ENCODE measurements at regions not wholly inside any gene's neighbourhood (a gene's known extent, or its start where the extent isn't known, plus 50 kb on each side); places are given as distances from the start of the nearest gene placed in this dataset.
"Not testable (repeated sequence)": the region's sequence is repeated elsewhere in the genome, so short reads cannot be mapped to it uniquely, and the experiment has no call there.

DNA sequence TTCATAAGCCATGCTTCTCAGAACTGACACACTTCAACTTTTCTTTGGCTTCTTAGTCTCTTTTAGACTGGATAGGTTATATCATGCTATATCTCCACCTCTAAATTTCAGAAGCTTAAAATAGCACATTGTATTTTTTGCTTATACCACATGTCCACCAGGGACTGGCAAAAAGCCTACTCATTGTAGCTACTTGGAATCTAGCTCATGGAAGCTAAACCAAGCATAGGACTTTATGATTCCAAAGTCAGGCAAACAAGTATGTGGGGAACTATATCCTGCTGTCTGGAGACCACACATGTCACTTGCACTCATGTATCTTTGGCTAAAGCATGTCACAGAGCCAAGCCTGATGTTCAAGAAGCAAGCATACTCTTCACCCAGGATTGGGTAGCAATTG lies 245.0 kb upstream of the RASGRP1 start:
- H3K9me3 ChIP-seq (replicated peaks; ENCODE audit: low read length) = no peaks in the 10 kb centered on the region

DNA sequence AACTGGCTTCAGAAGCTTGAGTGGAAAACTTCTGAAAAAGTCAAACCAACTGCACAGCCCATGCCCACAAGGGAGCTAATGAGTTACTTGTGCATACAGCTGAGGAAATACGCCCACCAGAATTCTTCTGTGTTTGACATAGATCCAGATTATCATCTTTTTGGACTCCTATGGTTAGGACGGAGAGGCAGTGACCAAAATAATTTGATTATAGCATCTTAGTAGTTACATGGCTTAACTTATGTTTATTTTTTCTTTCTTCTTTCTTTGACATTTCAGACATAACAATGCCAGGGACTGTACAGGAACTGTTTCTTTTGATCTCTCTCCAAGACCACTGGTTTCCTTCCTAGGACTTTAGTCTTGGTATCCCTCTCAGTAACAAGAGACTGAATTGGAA lies 246.1 kb upstream of the RASGRP1 start:
- Histone ChIP-seq H3K9me3 (replicated peaks; ENCODE audit: low read length) (no peaks in the 10 kb centered on the region), H3K4me2 (ENCODE audit: low read length) (no peak overlapping the region), H3K27me3 (ENCODE audit: control insufficient read depth, insufficient read depth, low read length) (no peaks in the 10 kb centered on the region), H3K9ac (ENCODE audit: low read depth, low read length) (no peak overlapping the region), H3K36me3 (ENCODE audit: insufficient read depth, low read length) (no peaks in the 10 kb centered on the region), H3K4me1 (ENCODE audit: control insufficient read depth, insufficient read depth, low read length) (no peaks in the 10 kb centered on the region), H3K4me3 (ENCODE audit: low read length) (no peak overlapping the region)

More for the DNA sequence above, 245.0 kb upstream of the RASGRP1 start:
- Histone ChIP-seq H3K4me1 (ENCODE audit: control insufficient read depth, insufficient read depth, low read length) (no peaks in the 10 kb centered on the region), H3K9ac (ENCODE audit: low read depth, low read length) (no peak overlapping the region), H3K36me3 (ENCODE audit: insufficient read depth, low read length) (no peaks in the 10 kb centered on the region), H3K27me3 (ENCODE audit: control insufficient read depth, insufficient read depth, low read length) (no peaks in the 10 kb centered on the region), H3K4me3 (ENCODE audit: low read length) (no peak overlapping the region), H3K4me2 (ENCODE audit: low read length) (no peak overlapping the region)

DNA sequence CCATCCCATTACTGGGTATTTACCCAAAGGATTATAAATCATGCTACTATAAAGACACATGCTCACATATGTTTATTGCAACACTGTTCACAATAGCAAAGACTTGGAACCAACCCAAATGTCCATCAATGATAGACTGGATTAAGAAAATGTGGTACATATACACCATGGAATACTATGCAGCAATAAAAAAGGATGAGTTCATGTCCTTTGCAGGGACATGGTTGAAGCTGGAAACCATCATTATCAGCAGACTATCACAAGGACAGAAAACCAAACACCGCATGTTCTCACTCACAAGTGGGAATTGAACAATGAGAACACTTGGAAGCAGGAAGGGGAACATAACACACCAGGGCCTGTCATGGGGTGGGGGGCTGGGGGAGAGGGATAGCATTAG lies 249.6 kb upstream of the RASGRP1 start:
- H3K36me3 ChIP-seq (ENCODE audit: insufficient read depth, low read length); H3K9ac ChIP-seq (ENCODE audit: low read depth, low read length); H3K4me2 ChIP-seq (ENCODE audit: low read length); H3K4me1 ChIP-seq (ENCODE audit: control insufficient read depth, insufficient read depth, low read length); H3K4me3 ChIP-seq (ENCODE audit: low read length); H3K9me3 ChIP-seq (replicated peaks; ENCODE audit: low read length); H3K27me3 ChIP-seq (ENCODE audit: control insufficient read depth, insufficient read depth, low read length): not testable (repeated sequence)

DNA sequence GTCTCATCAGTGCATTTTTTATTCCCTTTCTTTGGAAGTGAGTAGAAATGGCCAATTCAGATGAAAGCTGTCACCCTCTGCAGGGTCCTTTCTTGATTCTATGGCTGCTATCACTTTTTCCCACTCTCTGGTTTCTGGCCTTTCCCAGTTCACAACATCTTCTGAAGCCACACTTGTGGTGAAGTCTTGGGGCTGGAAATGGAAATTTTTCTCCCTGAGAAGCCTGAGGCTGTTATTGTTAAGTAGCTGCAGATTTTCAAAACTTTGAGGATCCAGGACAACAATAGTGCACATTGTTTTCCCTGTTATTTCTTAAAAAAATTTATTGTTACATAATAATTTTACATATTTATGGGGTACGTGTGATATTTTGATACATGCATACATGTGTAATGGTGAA lies 250.3 kb upstream of the RASGRP1 start:
- H3K36me3 ChIP-seq (ENCODE audit: insufficient read depth, low read length) = no peaks in the 10 kb centered on the region
- H3K27me3 ChIP-seq (ENCODE audit: control insufficient read depth, insufficient read depth, low read length) = no peaks in the 10 kb centered on the region
- H3K4me2 ChIP-seq (ENCODE audit: low read length) = no peak overlapping the region
- no peak overlapping the region for H3K9ac ChIP-seq (ENCODE audit: low read depth, low read length)
- no peaks in the 10 kb centered on the region for H3K9me3 ChIP-seq (replicated peaks; ENCODE audit: low read length)
- H3K4me1 ChIP-seq (ENCODE audit: control insufficient read depth, insufficient read depth, low read length) = peaks cover 10% of the 10 kb centered on the region
- H3K4me3 ChIP-seq (ENCODE audit: low read length) = no peak overlapping the region

DNA sequence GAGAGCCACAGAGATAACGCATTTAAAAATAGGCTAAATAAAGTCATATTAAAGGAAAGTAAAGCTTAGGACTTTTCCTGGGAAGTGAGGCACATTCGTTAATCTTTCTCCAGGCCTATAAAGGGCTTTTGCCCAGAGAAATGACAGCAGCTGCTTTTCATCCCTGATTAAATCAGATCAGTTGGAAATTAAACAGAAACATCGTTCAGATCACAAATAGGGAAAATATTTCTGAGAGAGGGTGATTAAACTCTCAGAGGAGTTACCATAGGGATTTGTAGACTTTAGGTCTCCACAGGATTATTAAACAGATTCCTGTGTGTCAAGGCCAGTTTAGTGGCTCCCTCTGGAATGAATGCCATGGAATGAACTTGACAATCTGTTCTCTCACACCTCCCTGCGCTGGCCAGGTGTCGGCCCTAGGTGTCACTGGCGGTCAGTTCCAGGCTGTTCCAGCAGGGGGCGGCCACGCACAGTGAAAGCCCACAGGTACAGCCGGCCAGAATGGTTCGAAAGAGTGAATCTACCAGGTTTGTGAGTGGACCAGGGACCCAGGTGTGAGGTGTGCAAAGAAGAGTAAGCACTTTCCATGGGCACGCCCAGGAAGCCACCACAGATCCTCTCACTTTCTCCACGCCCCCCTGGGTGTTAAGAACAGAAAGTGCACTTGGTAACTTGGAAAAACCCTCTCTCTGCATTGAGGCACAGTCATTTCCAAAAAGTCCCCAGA lies 253.0 kb upstream of the RASGRP1 start:
- Histone ChIP-seq H3K36me3 (ENCODE audit: insufficient read depth, low read length) (no peaks in the 10 kb centered on the region), H3K4me3 (ENCODE audit: low read length) (no peak overlapping the region), H3K9me3 (replicated peaks; ENCODE audit: low read length) (no peaks in the 10 kb centered on the region), H3K4me2 (ENCODE audit: low read length) (peak overlapping the region; percentile 37), H3K4me1 (ENCODE audit: control insufficient read depth, insufficient read depth, low read length) (peaks cover 10% of the 10 kb centered on the region), H3K9ac (ENCODE audit: low read depth, low read length) (peak overlapping the region; percentile 22), H3K27me3 (ENCODE audit: control insufficient read depth, insufficient read depth, low read length) (no peaks in the 10 kb centered on the region)

DNA sequence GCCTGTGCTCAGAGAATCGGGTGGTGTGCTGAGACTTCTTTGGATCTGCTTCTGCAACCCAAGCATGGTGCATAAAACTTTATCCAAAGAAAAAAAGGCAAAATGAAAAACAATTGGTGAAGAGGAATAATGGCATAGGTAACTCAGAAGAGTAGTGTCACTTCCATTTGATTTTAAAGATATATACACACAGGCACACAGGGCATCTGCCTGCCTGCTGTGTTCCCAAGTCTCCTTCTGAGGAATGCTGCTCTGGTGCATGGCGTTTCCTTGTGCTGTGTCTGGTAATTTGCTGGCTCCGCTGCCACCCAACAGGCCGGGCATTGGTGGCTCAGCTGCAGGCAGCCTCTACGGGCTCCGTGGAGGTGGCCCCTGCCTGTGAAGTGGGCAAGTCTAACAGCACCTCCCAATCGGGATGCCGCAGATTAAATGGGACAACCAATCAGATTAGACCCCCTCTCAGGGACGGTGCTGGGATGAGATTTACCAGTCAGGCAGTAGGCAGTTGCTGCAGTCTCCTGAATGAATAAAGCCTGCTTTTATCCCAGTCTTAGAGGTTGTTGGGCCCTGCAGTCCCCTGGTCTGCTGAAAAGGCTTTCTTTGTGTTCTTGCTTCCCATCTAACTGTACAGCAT lies 253.7 kb upstream of the RASGRP1 start:
- no peaks in the 10 kb centered on the region for H3K27me3 ChIP-seq (ENCODE audit: control insufficient read depth, insufficient read depth, low read length)
- no peaks in the 10 kb centered on the region for H3K9me3 ChIP-seq (replicated peaks; ENCODE audit: low read length)
- H3K9ac ChIP-seq (ENCODE audit: low read depth, low read length) = no peak overlapping the region
- peak overlapping the region; percentile 37 for H3K4me2 ChIP-seq (ENCODE audit: low read length)
- H3K4me3 ChIP-seq (ENCODE audit: low read length) = no peak overlapping the region
- peaks cover 10% of the 10 kb centered on the region for H3K4me1 ChIP-seq (ENCODE audit: control insufficient read depth, insufficient read depth, low read length)
- no peaks in the 10 kb centered on the region for H3K36me3 ChIP-seq (ENCODE audit: insufficient read depth, low read length)

DNA sequence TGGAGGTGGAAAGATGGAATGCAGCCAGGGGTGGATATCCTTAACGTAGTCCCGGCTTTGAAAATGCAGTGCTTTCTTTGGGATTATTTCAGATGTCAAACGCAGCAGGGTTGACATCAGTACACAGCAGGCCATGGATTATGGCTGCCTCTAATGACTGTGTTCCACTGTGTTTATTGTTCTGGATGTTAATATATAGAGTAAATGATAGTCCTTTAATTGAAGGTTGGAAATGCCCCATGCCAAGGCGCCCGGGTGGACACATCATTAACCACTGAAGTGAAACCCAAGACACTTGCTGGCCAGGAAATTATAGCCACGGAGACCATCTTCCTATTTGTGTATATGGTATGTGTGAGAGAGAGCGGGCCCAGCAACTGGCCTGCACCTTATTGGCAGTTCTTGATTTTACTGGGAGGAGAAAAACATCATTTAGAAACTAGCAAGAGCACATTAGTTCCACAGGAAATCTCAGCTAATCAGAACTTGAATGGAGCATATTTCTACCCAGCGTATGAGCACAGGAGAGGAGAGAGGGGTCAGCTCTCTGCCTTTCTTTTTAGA lies 254.9 kb upstream of the RASGRP1 start:
- no peaks in the 10 kb centered on the region for H3K27me3 ChIP-seq (ENCODE audit: control insufficient read depth, insufficient read depth, low read length)
- no peak overlapping the region for H3K4me2 ChIP-seq (ENCODE audit: low read length)
- no peak overlapping the region for H3K9ac ChIP-seq (ENCODE audit: low read depth, low read length)
- peaks cover 10% of the 10 kb centered on the region for H3K4me1 ChIP-seq (ENCODE audit: control insufficient read depth, insufficient read depth, low read length)
- no peaks in the 10 kb centered on the region for H3K9me3 ChIP-seq (replicated peaks; ENCODE audit: low read length)
- no peak overlapping the region for H3K4me3 ChIP-seq (ENCODE audit: low read length)
- H3K36me3 ChIP-seq (ENCODE audit: insufficient read depth, low read length) = no peaks in the 10 kb centered on the region

DNA sequence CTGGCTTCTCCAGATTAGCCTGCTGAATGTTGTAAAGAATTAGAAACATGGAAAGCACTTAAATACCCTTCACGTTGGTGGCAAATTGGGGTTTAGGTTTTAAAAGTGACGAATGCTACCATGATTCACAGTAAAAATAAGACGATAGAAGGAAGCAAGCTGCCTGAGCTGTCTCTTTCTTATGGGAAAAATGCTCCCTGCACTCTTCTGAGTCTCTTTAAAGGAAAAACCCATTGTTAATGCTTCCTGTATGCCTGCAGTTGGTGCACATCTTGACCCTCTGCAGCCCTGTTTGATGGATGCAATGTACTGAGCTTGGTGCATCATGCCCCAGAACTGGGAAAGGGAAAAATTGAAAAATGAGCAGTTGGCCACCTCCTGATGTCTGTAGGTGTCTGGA lies 258.6 kb upstream of the RASGRP1 start:
- H3K4me2 ChIP-seq (ENCODE audit: low read length) = no peak overlapping the region
- no peaks in the 10 kb centered on the region for H3K9me3 ChIP-seq (replicated peaks; ENCODE audit: low read length)
- H3K27me3 ChIP-seq (ENCODE audit: control insufficient read depth, insufficient read depth, low read length) = no peaks in the 10 kb centered on the region
- H3K36me3 ChIP-seq (ENCODE audit: insufficient read depth, low read length) = no peaks in the 10 kb centered on the region
- no peak overlapping the region for H3K4me3 ChIP-seq (ENCODE audit: low read length)
- H3K4me1 ChIP-seq (ENCODE audit: control insufficient read depth, insufficient read depth, low read length) = peaks cover 3% of the 10 kb centered on the region
- H3K9ac ChIP-seq (ENCODE audit: low read depth, low read length) = no peak overlapping the region

DNA sequence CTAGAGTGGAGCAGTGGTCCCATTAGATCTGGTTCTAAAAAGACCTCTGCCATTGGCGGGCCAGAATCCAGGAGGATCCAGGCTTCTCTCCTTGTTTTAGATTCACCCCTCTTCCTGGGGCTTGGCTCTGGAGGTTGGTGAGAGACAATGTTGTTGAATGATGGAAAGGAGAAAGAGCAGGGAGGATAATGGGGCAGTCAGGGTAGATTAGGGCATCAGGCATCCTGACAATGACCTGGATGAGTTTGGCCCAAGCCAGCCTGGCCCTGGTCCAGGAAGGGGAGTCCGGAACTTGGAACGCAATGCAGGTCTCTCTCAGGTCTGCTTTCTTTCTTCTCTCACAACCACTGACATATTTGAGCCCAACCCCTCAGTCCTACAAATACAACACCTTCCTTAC lies 260.1 kb upstream of the RASGRP1 start:
- Histone ChIP-seq H3K4me3 (ENCODE audit: low read length) (no peak overlapping the region), H3K36me3 (ENCODE audit: insufficient read depth, low read length) (no peaks in the 10 kb centered on the region), H3K4me2 (ENCODE audit: low read length) (no peak overlapping the region), H3K4me1 (ENCODE audit: control insufficient read depth, insufficient read depth, low read length) (peaks cover 4% of the 10 kb centered on the region), H3K9ac (ENCODE audit: low read depth, low read length) (no peak overlapping the region), H3K9me3 (replicated peaks; ENCODE audit: low read length) (no peaks in the 10 kb centered on the region), H3K27me3 (ENCODE audit: control insufficient read depth, insufficient read depth, low read length) (no peaks in the 10 kb centered on the region)

DNA sequence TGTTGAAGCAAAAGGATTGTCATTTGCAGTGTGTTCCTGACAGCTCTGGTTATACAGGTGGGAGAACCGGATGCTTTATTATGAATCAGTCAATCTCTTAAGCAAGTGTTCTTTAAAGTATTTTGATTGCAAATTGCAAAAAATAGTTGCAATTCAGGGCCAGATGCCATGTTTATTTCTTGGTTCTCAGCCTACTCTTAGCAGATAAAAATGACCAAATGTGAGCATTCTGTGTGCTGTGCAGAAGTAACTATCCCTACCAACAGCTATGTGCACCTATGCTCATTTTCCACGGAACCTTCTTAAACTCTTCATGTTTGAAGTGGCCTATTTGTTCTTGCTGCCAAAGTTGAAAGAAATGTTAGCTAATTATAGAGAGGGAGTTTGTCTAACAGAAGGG lies 262.3 kb upstream of the RASGRP1 start:
- no peak overlapping the region for H3K9ac ChIP-seq (ENCODE audit: low read depth, low read length)
- no peaks in the 10 kb centered on the region for H3K36me3 ChIP-seq (ENCODE audit: insufficient read depth, low read length)
- H3K9me3 ChIP-seq (replicated peaks; ENCODE audit: low read length) = no peaks in the 10 kb centered on the region
- no peaks in the 10 kb centered on the region for H3K27me3 ChIP-seq (ENCODE audit: control insufficient read depth, insufficient read depth, low read length)
- no peak overlapping the region for H3K4me2 ChIP-seq (ENCODE audit: low read length)
- H3K4me1 ChIP-seq (ENCODE audit: control insufficient read depth, insufficient read depth, low read length) = peaks cover 4% of the 10 kb centered on the region
- H3K4me3 ChIP-seq (ENCODE audit: low read length) = no peak overlapping the region

DNA sequence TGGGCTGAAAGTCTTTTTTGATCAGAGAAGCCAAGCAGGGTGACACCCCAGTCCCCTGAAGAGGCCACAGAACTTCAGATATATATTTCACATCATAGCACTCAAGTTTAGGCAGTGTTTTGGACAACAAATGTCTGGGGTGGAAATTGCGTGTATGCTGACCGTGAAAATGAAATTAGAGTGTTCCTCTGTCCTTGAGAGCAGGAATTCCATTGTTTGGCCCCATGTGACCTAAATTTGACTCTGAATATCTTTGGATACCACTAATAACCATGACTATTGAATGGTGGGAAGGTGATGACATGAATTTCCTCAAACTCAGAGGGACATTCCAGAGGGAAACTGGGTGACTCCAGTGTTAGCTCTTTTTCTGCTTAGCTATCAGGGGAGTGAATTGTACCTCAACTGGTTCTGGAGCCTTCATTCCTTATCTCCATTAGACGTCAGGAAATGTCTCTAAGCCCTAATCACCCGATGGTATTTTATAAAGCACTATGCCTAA lies 263.5 kb upstream of the RASGRP1 start:
- Histone ChIP-seq H3K4me2 (ENCODE audit: low read length) (no peak overlapping the region), H3K9ac (ENCODE audit: low read depth, low read length) (no peak overlapping the region), H3K4me1 (ENCODE audit: control insufficient read depth, insufficient read depth, low read length) (peaks cover 4% of the 10 kb centered on the region), H3K9me3 (replicated peaks; ENCODE audit: low read length) (no peaks in the 10 kb centered on the region), H3K36me3 (ENCODE audit: insufficient read depth, low read length) (no peaks in the 10 kb centered on the region), H3K4me3 (ENCODE audit: low read length) (no peak overlapping the region), H3K27me3 (ENCODE audit: control insufficient read depth, insufficient read depth, low read length) (no peaks in the 10 kb centered on the region)

DNA sequence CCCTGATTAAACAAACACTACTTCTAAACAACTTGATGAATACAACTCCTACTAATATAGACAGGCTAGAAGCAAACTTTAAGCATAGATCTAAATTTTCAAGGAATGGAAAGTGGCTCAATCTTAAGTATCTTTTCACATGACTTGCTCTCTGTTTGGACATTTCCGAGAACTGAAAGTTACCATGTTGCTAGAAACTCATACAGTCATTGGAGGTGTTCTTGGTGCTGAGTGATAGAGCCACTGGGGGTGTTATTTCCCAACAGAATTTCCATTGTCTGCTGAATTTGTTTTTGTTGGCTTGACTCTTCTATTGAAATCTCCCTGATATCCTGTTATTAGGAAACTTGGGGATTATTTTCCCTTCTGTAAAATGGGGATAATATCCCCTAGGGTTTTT lies 264.5 kb upstream of the RASGRP1 start:
- Histone ChIP-seq H3K4me2 (ENCODE audit: low read length) (no peak overlapping the region), H3K27me3 (ENCODE audit: control insufficient read depth, insufficient read depth, low read length) (no peaks in the 10 kb centered on the region), H3K4me1 (ENCODE audit: control insufficient read depth, insufficient read depth, low read length) (peaks cover 4% of the 10 kb centered on the region), H3K9me3 (replicated peaks; ENCODE audit: low read length) (no peaks in the 10 kb centered on the region), H3K9ac (ENCODE audit: low read depth, low read length) (no peak overlapping the region), H3K36me3 (ENCODE audit: insufficient read depth, low read length) (no peaks in the 10 kb centered on the region), H3K4me3 (ENCODE audit: low read length) (no peak overlapping the region)

Data from skeletal muscle satellite cell (primary cell).